NT2/D1 (cell line): ENCODE measurements at regions not wholly inside any gene's neighbourhood (a gene's known extent, or its start where the extent isn't known, plus 50 kb on each side); places are given as distances from the start of the nearest gene placed in this dataset.

Experiments
- SUZ12 ChIP-seq: IDR thresholded peaks from 2 replicates; pipeline ENCODE4 v1.6.1; 2011; ENCODE audit not compliant: insufficient read length, insufficient read depth; ENCODE audit errors: extremely low read depth
- YY1 ChIP-seq: IDR thresholded peaks from 2 replicates; pipeline ENCODE4 v1.6.1; 2011; ENCODE audit not compliant: insufficient read length, insufficient read depth
- ZNF274 ChIP-seq: IDR thresholded peaks from 2 replicates; pipeline ENCODE4 v1.6.1; 2011; ENCODE audit warnings: mild to moderate bottlenecking, low read depth, low read length

GRCh38 chr2:155381436-155381835, 682.9 kb downstream of the KCNJ3 start:
- TF ChIP-seq YY1 = no peak
- TF ChIP-seq SUZ12 = no peak
- no peak for TF ChIP-seq ZNF274
